ENCODE measurements at regions not wholly inside any gene's neighbourhood (a gene's known extent, or its start where the extent isn't known, plus 50 kb on each side); places are given as distances from the start of the nearest gene placed in this dataset.

- 69% methylated on average over 5 of the region's 6 CpGs for WGBS (ENCODE audit: insufficient coverage)
Observed at GRCh38 chr6:168808232-168808631, 367.2 kb downstream of the SMOC2 start.

GRCh38 chr6:168804331-168804730 lies 363.3 kb downstream of the SMOC2 start:
- no peak overlapping the region for H3K4me3 ChIP-seq (ENCODE audit: control extremely low read depth in 1 of 5, extremely low read depth in 1 of 5, insufficient read depth in 1 of 5, low read depth in 2 of 5, low read length in 4 of 5)
- no peak for DNase-seq
- ChIA-PET POLR2A (no interaction called here), CTCF (no interaction called here)
- peaks cover 0 to 8% (median 0%) of the 10 kb centered on the region in 3 donors for H3K9me3 ChIP-seq (ENCODE audit: control extremely low read depth in 1 of 3, control insufficient read depth in 2 of 3, insufficient read depth in 1 of 3, low read length in 2 of 3)
- no peak for ATAC-seq (ENCODE audit: low read depth)
- no peaks in the 10 kb centered on the region for H3K4me1 Mint-ChIP-seq
- no peak overlapping the region for H3K27ac Mint-ChIP-seq
- intact Hi-C loops (cut with micrococcal nuclease), result no loop called here
- H3K9ac ChIP-seq (ENCODE audit: low read length), result no peak overlapping the region
- no peaks in the 10 kb centered on the region for H3K27me3 ChIP-seq (replicated peaks in 1 of 4; ENCODE audit: control extremely low read depth in 1 of 4, control insufficient read depth in 3 of 4, insufficient read depth in 4 of 4, low read length in 3 of 4)
- H3K79me2 ChIP-seq (ENCODE audit: control insufficient read depth, insufficient read depth, low read length), result no peaks in the 10 kb centered on the region
- H2AFZ ChIP-seq (ENCODE audit: insufficient read depth, low read depth, low read length, poor library complexity, severe bottlenecking), result no peak overlapping the region
- H3K27me3 Mint-ChIP-seq, result no peaks in the 10 kb centered on the region
- 60% methylated on average over 1 of the region's 2 CpGs for WGBS (ENCODE audit: insufficient coverage)
- no peak overlapping the region for H3K27ac ChIP-seq (ENCODE audit: low read length in 2 of 2)
- TF ChIP-seq EZH2 (IDR thresholded peaks at IDR 0.05; ENCODE audit: borderline replicate concordance, insufficient read depth, low read depth, low read length, poor library complexity, severe bottlenecking), result no peak
- TF ChIP-seq CTCF (IDR thresholded peaks at IDR 0.05), result no peak
- H3K9me3 Mint-ChIP-seq (ENCODE audit: insufficient read depth), result no peaks in the 10 kb centered on the region
- H3K4me3 Mint-ChIP-seq, result no peak overlapping the region
- H3K4me1 ChIP-seq (ENCODE audit: control insufficient read depth in 2 of 2, insufficient read depth in 2 of 2, low read length in 2 of 2), result no peaks in the 10 kb centered on the region
- no peaks in the 10 kb centered on the region for H3K36me3 ChIP-seq (replicated peaks in 1 of 2; ENCODE audit: control extremely low read depth in 1 of 2, control insufficient read depth in 1 of 2, extremely low read depth in 1 of 2, insufficient read depth in 2 of 2, low read length in 1 of 2)
- H4K20me1 ChIP-seq (ENCODE audit: control insufficient read depth, insufficient read depth, low read length, poor library complexity, severe bottlenecking), result no peaks in the 10 kb centered on the region
- H3K4me2 ChIP-seq (replicated peaks; ENCODE audit: low read depth, low read length, poor library complexity, severe bottlenecking), result no peak overlapping the region

More at GRCh38 chr6:168808232-168808631, 367.2 kb downstream of the SMOC2 start:
- ATAC-seq (ENCODE audit: low read depth) (no peak), DNase-seq (no peak)
- POLR2A ChIA-PET, result no interaction called here
- intact Hi-C loops (cut with micrococcal nuclease), result no loop called here
- Histone ChIP-seq H3K9ac (ENCODE audit: low read length) (no peak overlapping the region), H3K4me2 (replicated peaks; ENCODE audit: low read depth, low read length, poor library complexity, severe bottlenecking) (no peak overlapping the region), H4K20me1 (ENCODE audit: control insufficient read depth, insufficient read depth, low read length, poor library complexity, severe bottlenecking) (no peaks in the 10 kb centered on the region), H2AFZ (ENCODE audit: insufficient read depth, low read depth, low read length, poor library complexity, severe bottlenecking) (no peak overlapping the region), H3K9me3 (ENCODE audit: control extremely low read depth in 1 of 3, control insufficient read depth in 2 of 3, insufficient read depth in 1 of 3, low read length in 2 of 3) (peaks cover 0 to 3% (median 0%) of the 10 kb centered on the region in 3 donors), H3K27ac (ENCODE audit: low read length in 2 of 2) (no peak overlapping the region), H3K27me3 (replicated peaks in 1 of 4; ENCODE audit: control extremely low read depth in 1 of 4, control insufficient read depth in 3 of 4, insufficient read depth in 4 of 4, low read length in 3 of 4) (no peaks in the 10 kb centered on the region), H3K4me1 (ENCODE audit: control insufficient read depth in 2 of 2, insufficient read depth in 2 of 2, low read length in 2 of 2) (no peaks in the 10 kb centered on the region), H3K4me3 (ENCODE audit: control extremely low read depth in 1 of 5, extremely low read depth in 1 of 5, insufficient read depth in 1 of 5, low read depth in 2 of 5, low read length in 4 of 5) (no peak overlapping the region), H3K79me2 (ENCODE audit: control insufficient read depth, insufficient read depth, low read length) (no peaks in the 10 kb centered on the region), H3K36me3 (replicated peaks in 1 of 2; ENCODE audit: control extremely low read depth in 1 of 2, control insufficient read depth in 1 of 2, extremely low read depth in 1 of 2, insufficient read depth in 2 of 2, low read length in 1 of 2) (no peaks in the 10 kb centered on the region)
- no peaks in the 10 kb centered on the region for H3K4me1 Mint-ChIP-seq
- no peak overlapping the region for H3K27ac Mint-ChIP-seq
- H3K4me3 Mint-ChIP-seq, result no peak overlapping the region
- H3K9me3 Mint-ChIP-seq (ENCODE audit: insufficient read depth), result no peaks in the 10 kb centered on the region
- no peak for TF ChIP-seq CTCF (IDR thresholded peaks at IDR 0.05)
- TF ChIP-seq EZH2 (IDR thresholded peaks at IDR 0.05; ENCODE audit: borderline replicate concordance, insufficient read depth, low read depth, low read length, poor library complexity, severe bottlenecking), result no peak
- H3K27me3 Mint-ChIP-seq, result no peaks in the 10 kb centered on the region
- CTCF ChIA-PET, result no interaction called here

All from B cell (primary cell).